CD4-positive, alpha-beta T cell treated with Interleukin-6 for 4 hours (primary cell): ENCODE measurements at regions not wholly inside any gene's neighbourhood (a gene's known extent, or its start where the extent isn't known, plus 50 kb on each side); places are given as distances from the start of the nearest gene placed in this dataset.
A peak's percentile ranks its signal among the peaks of the same experiment; 100 is the strongest.

Experiments used
- DNase-seq: peaks from one replicate; pipeline ENCODE4 v3.0.0-alpha.2; 2020; ENCODE audit warnings: mixed read lengths

GRCh38 chr15:45743426-45744235, 108.8 kb downstream of the SQOR start:
- no peak for DNase-seq

- DNase-seq: no peak
Measured at GRCh38 chr15:45744236-45744589, 109.4 kb downstream of the SQOR start.

GRCh38 chr15:45747426-45747825, 112.6 kb downstream of the SQOR start:
- no peak for DNase-seq

- no peak for DNase-seq
Measured at GRCh38 chr15:45751629-45752028, 116.8 kb downstream of the SQOR start.

- DNase-seq: no peak
Measured at GRCh38 chr15:45759936-45760335, 125.1 kb downstream of the SQOR start.

- no peak for DNase-seq
Measured at GRCh38 chr15:45762726-45763125, 127.9 kb downstream of the SQOR start.

- no peak for DNase-seq
Measured at GRCh38 chr15:45763170-45763869, 128.5 kb downstream of the SQOR start.

- no peak for DNase-seq
Measured at GRCh38 chr15:45773149-45773548, 138.3 kb downstream of the SQOR start.

GRCh38 chr15:45776772-45777171, 141.9 kb downstream of the SQOR start:
- no peak for DNase-seq

- DNase-seq: no peak
Measured at GRCh38 chr15:45777781-45778180, 143.0 kb downstream of the SQOR start.

GRCh38 chr15:45780352-45780751, 145.5 kb downstream of the SQOR start:
- no peak for DNase-seq

- no peak for DNase-seq
Measured at GRCh38 chr15:45784656-45785055, 149.8 kb downstream of the SQOR start.

GRCh38 chr15:45785897-45786296, 151.1 kb downstream of the SQOR start:
- no peak for DNase-seq

GRCh38 chr15:45790325-45790943, 155.6 kb downstream of the SQOR start:
- peak; percentile 6 for DNase-seq

GRCh38 chr15:45794304-45794703, 159.5 kb downstream of the SQOR start:
- DNase-seq: no peak

- no peak for DNase-seq
Measured at GRCh38 chr15:45794712-45795439, 160.0 kb downstream of the SQOR start.

- DNase-seq: no peak
Measured at GRCh38 chr15:45795440-45796069, 160.7 kb downstream of the SQOR start.

- DNase-seq: no peak
Measured at GRCh38 chr15:45796433-45796832, 161.6 kb downstream of the SQOR start.

- DNase-seq: no peak
Measured at GRCh38 chr15:45799508-45799907, 164.7 kb downstream of the SQOR start.

GRCh38 chr15:45801543-45801942, 166.7 kb downstream of the SQOR start:
- no peak for DNase-seq

GRCh38 chr15:45802140-45802539, 167.3 kb downstream of the SQOR start:
- DNase-seq: no peak

- DNase-seq: no peak
Measured at GRCh38 chr15:45804028-45804427, 169.2 kb downstream of the SQOR start.

GRCh38 chr15:45810201-45810600, 175.4 kb downstream of the SQOR start:
- no peak for DNase-seq
